GM21737 (cell line): ENCODE measurements at regions not wholly inside any gene's neighbourhood (a gene's known extent, or its start where the extent isn't known, plus 50 kb on each side); places are given as distances from the start of the nearest gene placed in this dataset.
"Not testable (repeated sequence)": the region's sequence is repeated elsewhere in the genome, so short reads cannot be mapped to it uniquely, and the experiment has no call there.

ENCODE experiments used
- ATAC-seq: cut with Tn5 transposase; IDR thresholded peaks from one replicate; pipeline ENCODE4 v1.9.1; 2021; ENCODE audit warnings: mild to moderate bottlenecking, moderate library complexity; ENCODE audit not compliant: unreplicated experiment

GRCh38 chr2:67895227-67895941 lies 167.4 kb downstream of the C1D start:
- ATAC-seq: no peak

DNA sequence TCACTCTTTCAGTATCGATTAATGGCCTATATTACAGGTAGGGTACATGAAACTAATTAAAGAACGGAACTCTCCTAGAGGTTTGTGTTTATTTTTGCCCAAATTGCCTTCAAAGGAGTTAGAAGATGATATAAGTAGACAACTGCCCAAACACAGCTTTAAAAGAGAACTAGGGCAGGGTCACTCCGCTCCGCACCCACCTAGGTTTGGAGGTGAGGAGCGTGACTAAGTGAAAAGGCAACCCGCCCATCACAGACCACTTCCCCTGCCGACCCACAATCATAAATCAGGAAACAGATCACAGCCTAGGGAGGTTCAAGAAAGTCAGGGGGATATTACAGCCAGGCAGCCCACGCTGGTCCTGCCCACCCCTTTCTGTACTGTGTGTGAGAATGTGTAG lies 166.7 kb downstream of the C1D start:
- ATAC-seq: no peak

DNA sequence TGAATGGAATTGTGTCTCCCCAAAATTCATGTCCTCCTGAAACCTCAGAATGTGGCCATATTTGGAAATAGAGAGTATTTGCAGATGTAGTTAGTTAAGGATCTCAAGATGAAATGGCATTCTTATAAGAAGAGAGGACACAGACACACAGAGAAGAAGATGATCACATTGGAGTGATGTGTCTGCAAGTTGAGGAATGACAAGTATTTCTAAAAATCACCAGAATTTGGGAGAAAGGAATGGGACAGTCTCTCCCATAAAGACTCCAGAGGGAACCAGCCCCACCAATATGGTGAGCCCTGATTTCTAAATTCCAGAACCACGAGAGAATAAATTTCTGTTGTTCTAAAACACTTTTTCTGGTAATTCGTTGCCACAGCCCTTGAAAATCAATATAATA lies 166.3 kb downstream of the C1D start:
- ATAC-seq: no peak

- ATAC-seq: no peak
Measured at GRCh38 chr2:67898595-67898994, 164.2 kb downstream of the C1D start.

DNA sequence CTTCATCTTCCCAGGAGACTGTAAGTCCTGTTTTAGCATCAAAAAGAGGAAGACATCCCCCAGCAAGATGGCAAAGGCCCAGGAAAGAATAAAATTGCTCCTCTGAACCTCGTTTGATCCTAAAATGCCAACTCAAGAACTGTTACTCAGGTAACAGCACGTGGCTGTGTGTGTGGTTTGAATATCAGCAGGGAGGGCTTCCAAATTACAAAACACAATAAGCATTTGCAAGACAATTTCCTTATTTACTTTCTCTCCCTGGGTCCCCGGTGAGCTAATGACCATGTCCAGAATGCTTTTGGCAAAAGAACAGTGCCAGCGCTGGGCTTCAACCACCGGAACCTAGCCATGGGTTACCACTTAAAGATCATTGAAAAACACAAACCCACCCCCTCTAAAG lies 163.6 kb downstream of the C1D start:
- no peak for ATAC-seq

- ATAC-seq: no peak
Measured at GRCh38 chr2:67900826-67901225, 162.0 kb downstream of the C1D start.

DNA sequence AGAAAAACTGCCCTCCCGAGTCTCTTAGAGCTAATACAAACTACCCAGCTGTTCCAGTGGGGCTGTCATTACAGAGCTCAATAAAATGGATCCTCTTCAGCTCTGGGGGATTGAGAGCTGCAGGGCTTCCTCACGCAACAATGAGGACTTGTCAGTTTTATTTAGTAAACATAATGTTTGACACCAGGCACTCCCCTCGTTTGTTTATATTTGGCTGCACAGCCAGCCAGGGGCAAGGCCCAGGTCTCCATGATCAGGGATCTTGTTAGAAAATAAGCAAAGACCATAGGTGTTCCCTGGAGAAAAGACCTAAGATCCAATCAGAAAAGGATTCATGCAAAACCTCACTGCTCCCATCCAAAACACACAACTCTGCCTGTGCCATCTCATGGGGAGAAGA lies 158.2 kb downstream of the C1D start:
- no peak for ATAC-seq

DNA sequence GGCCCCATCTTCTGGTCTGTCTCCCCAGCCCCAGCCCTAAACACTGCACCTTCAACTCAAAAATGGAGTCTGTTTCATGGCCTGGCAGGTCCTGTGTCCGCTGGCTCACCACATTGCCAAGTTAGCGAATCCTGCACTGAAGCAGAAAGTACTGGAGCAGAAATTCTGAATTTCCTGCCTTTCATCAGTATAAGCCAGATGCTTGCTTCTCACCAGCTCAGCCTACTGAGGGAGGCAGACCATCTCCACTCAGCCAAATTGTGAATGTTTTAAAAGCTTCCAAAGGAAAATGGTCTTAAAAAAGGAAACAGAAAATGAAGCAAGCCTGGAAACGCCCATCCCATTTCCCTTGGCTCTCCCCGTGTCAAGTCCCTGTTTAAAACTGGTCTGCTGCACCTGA lies 157.8 kb downstream of the C1D start:
- ATAC-seq: no peak

GRCh38 chr2:67906547-67906946 lies 156.3 kb downstream of the C1D start:
- ATAC-seq: not testable (repeated sequence)

- ATAC-seq: no peak
Measured at GRCh38 chr2:67917332-67918054, 145.3 kb downstream of the C1D start.

DNA sequence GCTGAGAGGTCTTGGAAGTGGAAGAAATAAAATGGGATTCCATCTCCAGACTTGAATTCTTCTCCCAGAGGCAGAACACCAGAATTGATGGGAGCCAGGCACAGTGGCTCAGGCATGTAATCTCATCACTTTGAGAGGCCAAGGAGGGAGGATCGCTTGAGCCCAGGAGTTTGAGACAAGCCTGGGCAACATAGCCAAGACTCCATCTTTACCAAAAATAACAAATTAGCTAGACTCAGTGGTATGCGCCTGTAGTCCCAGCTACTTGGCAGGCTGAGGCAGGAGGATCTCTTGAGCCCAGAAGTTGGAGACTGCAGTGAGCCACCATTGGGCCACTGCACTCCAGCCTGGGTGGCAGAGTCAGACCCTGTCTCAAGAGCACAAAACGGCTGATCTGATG lies 144.3 kb downstream of the C1D start:
- no peak for ATAC-seq

- no peak for ATAC-seq
Measured at GRCh38 chr2:67919490-67919889, 143.3 kb downstream of the C1D start.

- ATAC-seq: no peak
Measured at GRCh38 chr2:67922080-67922785, 140.6 kb downstream of the C1D start.

DNA sequence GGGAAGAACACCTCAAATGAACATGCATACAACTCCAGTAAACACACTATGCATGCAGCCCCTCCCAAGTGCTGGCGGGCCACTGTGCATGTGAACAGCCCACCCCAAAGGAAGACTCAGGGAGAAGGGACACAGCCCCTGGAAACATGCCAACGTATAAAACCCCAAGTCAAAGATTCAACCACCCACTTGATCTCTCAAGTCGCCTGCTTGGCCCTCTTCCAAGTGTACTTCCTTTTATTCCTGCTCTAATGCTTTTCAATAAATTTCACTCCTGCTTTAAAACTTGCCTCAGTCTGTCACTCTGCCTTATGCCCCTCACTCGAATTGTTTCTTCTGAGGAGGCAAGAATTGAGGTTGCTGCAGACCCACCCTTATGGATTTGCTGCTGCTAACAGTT lies 139.1 kb downstream of the C1D start:
- no peak for ATAC-seq

- no peak for ATAC-seq
Measured at GRCh38 chr2:67927501-67927900, 135.3 kb downstream of the C1D start.

DNA sequence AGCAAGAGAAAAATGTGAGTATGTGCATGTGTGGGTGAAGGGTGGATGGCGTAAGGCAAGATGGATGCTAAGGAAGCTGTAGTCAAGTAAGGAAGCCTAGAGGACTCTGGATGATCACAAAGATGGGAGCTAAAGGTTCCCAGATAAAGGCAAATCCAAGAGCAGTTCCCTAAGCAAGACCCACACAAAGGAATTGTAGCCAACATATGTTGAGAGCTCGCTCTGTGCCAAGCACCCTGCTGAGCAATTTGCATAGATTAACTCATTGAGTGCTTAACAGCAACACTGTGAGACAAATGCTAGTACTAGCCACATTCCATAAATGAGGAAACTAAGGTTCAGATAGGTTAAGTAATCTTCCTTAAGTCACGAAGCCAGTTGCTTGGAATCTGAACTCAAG lies 132.6 kb downstream of the C1D start:
- ATAC-seq: no peak

GRCh38 chr2:67936969-67937368 lies 125.8 kb downstream of the C1D start:
- ATAC-seq: no peak

DNA sequence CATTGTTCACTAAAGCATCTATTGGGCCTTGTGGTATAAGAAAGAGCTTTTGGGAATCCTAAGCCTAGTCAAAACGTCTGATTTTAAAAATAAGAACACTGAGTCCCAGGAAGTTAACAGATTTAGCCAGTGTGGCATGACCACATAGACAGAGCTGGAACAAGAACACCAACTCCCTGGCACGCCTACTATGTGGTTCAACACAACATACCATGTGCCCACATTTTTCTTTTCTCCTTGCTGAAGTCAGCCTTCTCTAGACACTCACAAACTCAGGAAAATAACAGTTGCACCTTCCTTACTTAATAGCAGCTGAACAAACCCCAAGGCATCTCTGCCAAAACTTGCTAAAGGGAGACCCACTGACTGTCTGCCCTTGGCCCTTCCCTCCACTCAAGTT lies 124.8 kb downstream of the C1D start:
- no peak for ATAC-seq

GRCh38 chr2:67945056-67945455 lies 117.7 kb downstream of the C1D start:
- no peak for ATAC-seq

DNA sequence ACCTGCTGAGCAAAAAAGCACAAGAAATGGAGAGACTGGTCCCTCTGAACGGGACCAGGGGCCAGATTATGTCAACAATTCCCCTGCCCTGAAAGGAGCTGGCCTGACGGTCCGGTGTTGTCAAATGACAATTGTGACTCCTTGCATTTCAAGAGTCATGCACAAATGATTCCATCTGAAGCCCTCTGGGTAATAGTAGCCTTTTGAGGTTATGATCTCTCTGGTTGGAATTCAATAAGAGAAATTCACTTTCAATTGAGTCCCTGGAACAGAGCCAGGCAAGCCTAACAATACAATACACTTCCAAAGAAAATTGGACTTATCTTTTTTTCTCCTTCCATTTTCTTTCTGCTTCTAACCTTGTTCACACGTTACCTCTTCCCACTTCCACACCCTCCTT lies 116.9 kb downstream of the C1D start:
- no peak for ATAC-seq

- ATAC-seq: no peak
Measured at GRCh38 chr2:67948057-67948456, 114.7 kb downstream of the C1D start.

- ATAC-seq: no peak
Measured at GRCh38 chr2:67948506-67948905, 114.3 kb downstream of the C1D start.
